NCI-H1105 (cell line): ENCODE measurements at regions not wholly inside any gene's neighbourhood (a gene's known extent, or its start where the extent isn't known, plus 50 kb on each side); places are given as distances from the start of the nearest gene placed in this dataset.

Experiments used
- DNase-seq: peaks from one replicate; lab custom pipeline; 2025; lab: John Stamatoyannopoulos, UW

- no peak for DNase-seq
Measured at GRCh38 chr2:175463589-175464310, 282.2 kb upstream of the ATP5MC3 start.

GRCh38 chr2:175463169-175463568 is 281.7 kb upstream of the ATP5MC3 start:
- DNase-seq: no peak

GRCh38 chr2:175462246-175462645 is 280.7 kb upstream of the ATP5MC3 start:
- DNase-seq: no peak

GRCh38 chr2:175461839-175462238 is 280.3 kb upstream of the ATP5MC3 start:
- no peak for DNase-seq

- DNase-seq: no peak
Measured at GRCh38 chr2:175457895-175458448, 276.5 kb upstream of the ATP5MC3 start.

- DNase-seq: no peak
Measured at GRCh38 chr2:175454953-175455389, 273.5 kb upstream of the ATP5MC3 start.

GRCh38 chr2:175450029-175450760 is 268.7 kb upstream of the ATP5MC3 start:
- peak; percentile 29 for DNase-seq

GRCh38 chr2:175449616-175450015 is 268.1 kb upstream of the ATP5MC3 start:
- DNase-seq: no peak

- DNase-seq: no peak
Measured at GRCh38 chr2:175446201-175446600, 264.7 kb upstream of the ATP5MC3 start.

GRCh38 chr2:175445281-175445680 is 263.8 kb upstream of the ATP5MC3 start:
- DNase-seq: no peak

GRCh38 chr2:175442441-175442840 is 260.9 kb upstream of the ATP5MC3 start:
- DNase-seq: no peak

- DNase-seq: no peak
Measured at GRCh38 chr2:175441181-175441761, 259.8 kb upstream of the ATP5MC3 start.

GRCh38 chr2:175439416-175439815 is 257.9 kb upstream of the ATP5MC3 start:
- DNase-seq: no peak

GRCh38 chr2:175437167-175437566 is 255.7 kb upstream of the ATP5MC3 start:
- no peak for DNase-seq

GRCh38 chr2:175436076-175436475 is 254.6 kb upstream of the ATP5MC3 start:
- no peak for DNase-seq

GRCh38 chr2:175435012-175435411 is 253.5 kb upstream of the ATP5MC3 start:
- no peak for DNase-seq

- DNase-seq: no peak
Measured at GRCh38 chr2:175432793-175433192, 251.3 kb upstream of the ATP5MC3 start.

- peak; percentile 53 for DNase-seq
Measured at GRCh38 chr2:175432021-175432420, 250.5 kb upstream of the ATP5MC3 start.

- DNase-seq: no peak
Measured at GRCh38 chr2:175431101-175431946, 249.8 kb upstream of the ATP5MC3 start.

- DNase-seq: no peak
Measured at GRCh38 chr2:175430236-175430635, 248.7 kb upstream of the ATP5MC3 start.

GRCh38 chr2:175418224-175418835 is 236.8 kb upstream of the ATP5MC3 start:
- DNase-seq: no peak
